NCI-H146 treated with DMSO at 0.1 percent for 48 hours (cell line): ENCODE measurements at regions not wholly inside any gene's neighbourhood (a gene's known extent, or its start where the extent isn't known, plus 50 kb on each side); places are given as distances from the start of the nearest gene placed in this dataset.
"Not testable (repeated sequence)": the region's sequence is repeated elsewhere in the genome, so short reads cannot be mapped to it uniquely, and the experiment has no call there.

Experiments used
- DNase-seq: peaks from one replicate; lab custom pipeline; 2025; ENCODE audit not compliant: unreplicated experiment; lab: John Stamatoyannopoulos, UW

GRCh38 chr2:138369856-138370255, 131.7 kb upstream of the SPOPL start:
- no peak for DNase-seq

DNA sequence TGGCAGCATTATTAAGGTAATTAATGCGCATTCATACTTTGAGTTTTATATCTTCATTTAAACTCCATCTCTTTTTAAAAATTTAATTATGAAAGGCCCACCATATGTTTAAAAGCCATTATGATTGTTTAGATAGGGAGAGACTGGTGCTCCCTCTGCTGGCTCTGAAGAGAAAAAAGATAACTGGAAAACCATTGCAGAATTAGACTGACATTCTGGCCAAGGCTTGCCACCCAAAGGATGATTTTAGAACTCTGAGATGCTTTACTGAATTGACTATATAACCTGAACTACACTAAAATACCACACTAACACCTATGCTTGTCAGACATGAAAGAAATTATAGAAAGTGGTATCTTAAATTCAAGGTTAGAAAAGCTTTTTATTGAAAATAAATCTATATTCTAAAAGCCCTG, 127.6 kb upstream of the SPOPL start:
- DNase-seq, result peak; percentile 75

DNA sequence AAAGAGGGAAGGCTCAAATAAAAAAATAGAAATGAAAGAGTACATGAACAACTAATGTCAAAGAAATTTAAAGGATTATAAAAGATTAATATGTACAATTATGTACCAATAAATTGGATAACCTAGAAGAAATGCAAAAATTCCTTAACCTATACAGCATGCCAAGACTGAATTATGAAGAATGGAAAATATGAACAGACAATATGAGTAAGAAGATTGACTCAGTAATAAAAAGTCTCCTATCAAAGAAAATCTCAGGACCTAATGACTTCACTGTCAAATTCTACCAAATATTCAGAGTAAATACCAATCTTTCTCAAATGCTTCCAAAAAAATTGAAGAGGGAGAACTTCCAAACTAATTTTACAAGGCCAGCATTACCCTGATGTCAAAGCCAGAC, 120.2 kb upstream of the SPOPL start:
- no peak for DNase-seq

DNA sequence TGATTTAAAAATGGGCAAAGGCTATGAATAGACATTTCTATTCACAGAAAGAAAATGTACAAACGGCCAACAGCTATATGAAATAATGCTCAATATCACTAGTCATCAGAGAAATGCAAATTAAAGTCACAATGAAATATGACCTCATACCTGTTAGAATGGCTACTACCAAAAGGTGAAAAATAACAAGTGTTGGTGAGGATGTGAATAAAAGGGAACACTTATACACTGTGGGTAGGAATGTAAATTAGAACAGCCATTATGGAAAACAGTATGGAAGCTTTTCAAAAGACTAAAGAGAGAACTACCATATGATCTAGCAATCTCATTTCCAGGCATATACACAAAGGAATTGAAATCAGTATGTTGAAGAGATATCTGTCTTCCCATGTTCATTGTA, 118.9 kb upstream of the SPOPL start:
- no peak for DNase-seq

DNA sequence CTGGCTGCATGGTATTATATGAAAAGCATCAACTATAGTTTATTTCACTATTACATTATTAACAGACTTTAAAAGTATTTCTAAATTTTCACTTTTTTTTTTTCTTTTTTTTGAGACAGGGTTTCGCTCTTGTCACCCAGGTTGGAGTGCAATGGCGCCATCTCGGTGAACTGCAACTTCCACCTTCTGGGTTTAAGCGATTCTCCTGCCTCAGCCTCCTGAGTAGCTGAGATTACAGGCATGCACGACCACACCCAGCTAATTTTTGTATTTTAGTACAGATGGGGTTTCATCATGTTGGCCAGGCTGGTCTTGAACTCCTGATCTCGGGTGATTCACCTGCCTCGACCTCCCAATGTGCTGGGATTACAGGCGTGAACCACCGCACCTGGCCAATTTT, 115.4 kb upstream of the SPOPL start:
- not testable (repeated sequence) for DNase-seq

- no peak for DNase-seq
Observed at GRCh38 chr2:138389063-138389462, 112.5 kb upstream of the SPOPL start.

GRCh38 chr2:138390316-138390945, 111.1 kb upstream of the SPOPL start:
- DNase-seq, result no peak

DNA sequence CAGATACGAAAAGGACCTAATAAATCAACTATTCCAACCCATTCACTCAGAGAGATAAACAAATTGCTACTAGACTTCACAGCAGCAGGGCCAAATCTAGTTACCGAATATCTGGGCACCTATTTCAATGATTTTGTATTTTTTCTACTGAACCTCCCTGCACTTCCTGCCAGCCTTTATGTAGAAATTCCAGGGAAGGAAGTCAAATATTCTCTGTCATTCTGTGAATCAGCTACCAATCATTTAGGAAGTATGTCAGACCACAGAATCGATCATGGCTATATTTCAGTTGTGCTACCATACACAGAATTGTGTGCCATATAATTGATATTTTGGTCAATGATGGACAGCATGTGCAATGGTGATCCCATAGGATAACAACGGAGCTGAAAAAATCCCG, 109.6 kb upstream of the SPOPL start:
- DNase-seq, result no peak

- DNase-seq, result no peak
Observed at GRCh38 chr2:138395565-138396306, 105.8 kb upstream of the SPOPL start.

DNA sequence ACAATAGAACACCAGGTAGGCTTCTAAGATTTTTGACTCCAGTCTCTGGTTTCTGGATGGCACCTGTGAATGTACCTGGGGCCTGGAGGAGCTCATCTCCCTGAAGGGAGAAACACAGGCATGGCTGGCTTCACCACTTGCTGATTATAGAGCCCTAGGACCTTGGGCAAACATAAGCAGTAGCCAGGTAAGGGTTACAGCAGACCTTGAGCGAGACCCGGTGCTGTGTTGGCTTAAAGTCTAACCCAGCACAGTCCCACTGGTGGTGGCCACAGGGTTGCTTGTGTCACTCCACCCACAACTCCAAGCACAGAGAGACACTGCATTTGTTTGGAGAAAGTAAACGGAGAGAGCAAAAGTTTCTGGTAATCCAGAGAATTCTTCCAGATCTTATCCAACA, 104.7 kb upstream of the SPOPL start:
- no peak for DNase-seq

DNA sequence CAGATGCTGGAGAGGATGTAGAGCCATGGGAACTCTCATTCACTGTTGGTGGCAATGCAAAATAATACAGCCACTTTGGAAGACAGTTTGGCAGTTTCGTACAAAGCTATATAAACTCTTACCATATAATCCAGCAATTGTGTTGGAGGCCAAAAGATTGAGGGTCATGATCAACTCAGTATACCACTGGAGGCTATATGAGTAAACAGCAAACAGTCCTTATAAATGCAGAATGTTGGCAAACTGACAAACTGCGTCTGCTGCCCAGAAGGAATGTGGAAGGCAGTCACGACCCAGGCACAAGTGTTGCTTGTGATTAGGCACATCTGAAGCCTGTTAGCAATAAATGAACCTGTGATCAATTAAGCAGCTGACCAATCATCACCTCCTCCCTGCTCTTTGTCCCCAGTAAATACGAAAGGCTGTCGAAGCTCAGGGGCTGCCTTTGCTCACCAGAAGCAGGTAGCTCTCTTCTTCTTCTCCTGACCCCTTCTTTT, 98.1 kb upstream of the SPOPL start:
- DNase-seq, result no peak

GRCh38 chr2:138414014-138414413, 87.6 kb upstream of the SPOPL start:
- no peak for DNase-seq

DNA sequence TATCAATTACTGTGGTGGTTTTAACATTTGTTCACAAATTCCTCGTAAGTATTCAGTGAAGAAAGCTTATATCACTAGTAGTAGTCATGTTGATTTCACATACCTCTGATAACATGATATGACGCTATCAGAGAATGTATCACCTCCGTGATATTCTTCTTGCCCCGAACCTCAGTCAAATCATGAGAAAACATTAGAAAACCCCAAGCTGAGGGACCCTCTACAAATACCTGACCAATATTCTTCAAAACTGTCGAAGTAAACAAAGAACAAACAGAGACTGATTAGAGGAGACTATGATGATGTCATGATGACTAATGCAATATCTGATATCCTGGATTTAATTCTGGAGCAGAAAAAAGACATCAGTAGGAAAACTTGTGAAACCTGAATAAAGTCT, 85.6 kb upstream of the SPOPL start:
- DNase-seq, result no peak

GRCh38 chr2:138418453-138418852, 83.1 kb upstream of the SPOPL start:
- DNase-seq, result no peak

- no peak for DNase-seq
Observed at GRCh38 chr2:138421315-138421970, 80.1 kb upstream of the SPOPL start.

- no peak for DNase-seq
Observed at GRCh38 chr2:138421971-138422335, 79.6 kb upstream of the SPOPL start.

DNA sequence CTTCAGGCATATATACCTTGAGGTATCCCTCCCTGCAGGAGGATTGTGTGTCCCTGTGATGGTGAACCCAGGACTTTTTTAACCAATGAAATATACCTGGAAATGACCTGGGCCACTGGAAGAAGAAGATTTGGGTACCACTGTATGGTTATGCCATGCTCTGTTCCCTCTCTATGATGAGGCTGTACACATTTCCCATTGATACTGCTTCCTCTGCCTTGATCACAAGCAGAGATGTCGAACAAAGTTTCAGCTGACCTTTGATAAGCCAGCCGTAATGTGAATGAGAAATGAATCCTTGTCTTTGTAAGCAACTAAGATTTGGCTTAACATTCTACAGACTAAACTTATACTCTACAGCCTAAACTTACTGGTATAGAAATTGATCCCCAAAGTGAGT, 78.4 kb upstream of the SPOPL start:
- DNase-seq, result no peak

- no peak for DNase-seq
Observed at GRCh38 chr2:138423745-138424144, 77.8 kb upstream of the SPOPL start.

DNA sequence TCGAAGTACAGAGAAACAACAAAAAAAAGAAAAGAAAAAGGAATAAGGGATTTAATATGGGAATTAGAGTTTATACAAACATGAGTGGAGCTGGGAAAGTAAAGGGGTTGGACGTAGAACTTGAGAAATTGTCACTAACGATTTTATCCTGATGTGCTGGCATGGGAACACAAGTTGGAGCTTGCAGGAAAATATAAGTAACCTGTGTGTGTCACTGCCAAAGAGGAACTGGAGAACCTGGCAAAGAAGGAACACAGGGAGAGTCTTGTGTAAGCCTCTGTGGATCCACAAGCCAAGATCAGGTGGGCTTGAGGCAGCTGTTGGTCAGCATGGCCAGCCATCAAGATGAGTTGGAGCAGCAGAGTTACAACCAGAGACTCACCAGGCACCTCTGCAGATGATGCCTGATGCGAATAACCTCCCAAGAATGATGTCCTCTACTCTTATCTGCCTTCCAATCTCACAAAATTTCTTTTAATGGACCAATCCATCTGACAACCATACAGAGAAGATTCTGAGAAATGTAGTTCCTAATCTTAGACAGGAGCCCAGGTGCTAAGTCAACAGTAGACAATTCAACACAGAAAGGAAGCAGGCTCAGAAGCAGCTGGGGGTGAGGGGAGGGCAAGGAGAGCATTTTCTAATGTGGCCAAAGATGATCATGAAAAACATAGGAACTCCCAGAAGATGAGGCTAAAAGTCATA, 77.0 kb upstream of the SPOPL start:
- DNase-seq, result no peak

DNA sequence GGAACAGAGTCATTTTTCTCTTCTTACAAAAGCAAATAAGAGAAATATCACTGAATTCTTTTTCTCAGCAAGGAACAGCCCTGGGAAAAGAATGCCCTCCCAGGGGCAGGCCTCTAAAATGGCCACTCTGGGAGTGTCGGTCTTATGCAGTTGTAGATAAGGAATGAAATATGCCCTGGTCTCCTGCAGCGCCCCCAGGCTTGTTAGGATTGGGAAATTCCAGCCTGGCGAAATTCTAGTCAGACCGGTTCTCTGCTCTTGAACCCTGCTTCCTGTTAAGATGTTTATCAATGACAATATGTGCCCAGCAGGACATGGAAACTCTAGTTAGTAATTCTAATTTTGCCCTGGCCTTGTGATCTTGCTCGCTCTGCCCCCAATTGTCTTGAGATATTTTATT, 75.5 kb upstream of the SPOPL start:
- DNase-seq, result not testable (repeated sequence)

DNA sequence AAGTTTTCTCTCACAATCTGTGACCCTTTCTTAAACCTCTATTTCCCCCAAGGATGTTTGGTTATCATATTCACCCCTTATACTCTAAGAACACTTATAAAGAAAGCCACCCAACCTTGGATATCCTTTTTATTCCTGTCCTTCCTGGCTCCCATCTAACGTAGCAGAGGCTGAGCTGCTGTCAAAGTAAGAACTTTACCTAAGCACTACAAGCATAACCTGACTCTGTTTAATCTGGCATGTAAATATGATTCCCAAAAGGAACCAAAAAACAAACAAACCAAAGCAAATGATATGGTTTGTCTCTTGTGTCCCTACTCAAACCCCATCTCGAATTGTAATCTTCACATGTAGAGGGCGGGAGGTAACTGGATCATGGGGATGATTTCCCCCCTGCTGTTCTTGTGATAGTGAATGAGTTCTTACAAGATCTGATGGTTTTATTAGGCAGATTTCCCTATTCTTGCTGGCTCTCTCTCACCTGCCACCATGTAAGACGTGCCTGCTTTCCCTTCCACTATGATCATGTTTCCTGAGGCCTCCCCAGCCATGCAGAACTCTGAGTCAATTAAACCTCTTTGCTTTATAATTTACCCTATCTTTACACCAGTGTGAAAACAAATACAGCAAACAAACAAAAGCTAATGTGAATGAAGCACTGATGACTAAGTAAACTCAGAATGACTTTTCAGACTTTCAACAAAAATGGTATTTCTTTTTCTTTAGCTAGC, 72.7 kb upstream of the SPOPL start:
- DNase-seq, result no peak
